ENCODE measurements at regions not wholly inside any gene's neighbourhood (a gene's known extent, or its start where the extent isn't known, plus 50 kb on each side); places are given as distances from the start of the nearest gene placed in this dataset.
"Not testable (repeated sequence)": the region's sequence is repeated elsewhere in the genome, so short reads cannot be mapped to it uniquely, and the experiment has no call there.

- TF ChIP-seq CTCF (IDR thresholded peaks at IDR 0.05; ENCODE audit: insufficient read depth, low read length, poor library complexity, severe bottlenecking): no peak
- no peaks in the 10 kb centered on the region for H3K36me3 ChIP-seq (ENCODE audit: control insufficient read depth, insufficient read depth, low read length)
- no peaks in the 10 kb centered on the region for H3K27me3 ChIP-seq (replicated peaks; ENCODE audit: control insufficient read depth, insufficient read depth, low read length)
- no peak overlapping the region for H3K4me3 ChIP-seq (replicated peaks; ENCODE audit: low read depth, low read length)
- no peak for DNase-seq (ENCODE audit: extremely low read depth, insufficient read length)
Observed at GRCh38 chr9:102295188-102295587, 556.7 kb upstream of the GRIN3A start.

- TF ChIP-seq CTCF (IDR thresholded peaks at IDR 0.05; ENCODE audit: insufficient read depth, low read length, poor library complexity, severe bottlenecking): no peak
- Histone ChIP-seq H3K4me3 (replicated peaks; ENCODE audit: low read depth, low read length) (no peak overlapping the region), H3K36me3 (ENCODE audit: control insufficient read depth, insufficient read depth, low read length) (no peaks in the 10 kb centered on the region), H3K27me3 (replicated peaks; ENCODE audit: control insufficient read depth, insufficient read depth, low read length) (no peaks in the 10 kb centered on the region)
- DNase-seq (ENCODE audit: extremely low read depth, insufficient read length): no peak
Observed at GRCh38 chr9:102273952-102274351, 535.5 kb upstream of the GRIN3A start.

- DNase-seq (ENCODE audit: extremely low read depth, insufficient read length): no peak
- Histone ChIP-seq H3K36me3 (ENCODE audit: control insufficient read depth, insufficient read depth, low read length) (no peaks in the 10 kb centered on the region), H3K4me3 (replicated peaks; ENCODE audit: low read depth, low read length) (no peak overlapping the region), H3K27me3 (replicated peaks; ENCODE audit: control insufficient read depth, insufficient read depth, low read length) (no peaks in the 10 kb centered on the region)
- TF ChIP-seq CTCF (IDR thresholded peaks at IDR 0.05; ENCODE audit: insufficient read depth, low read length, poor library complexity, severe bottlenecking): no peak
Observed at GRCh38 chr9:102253099-102253498, 514.7 kb upstream of the GRIN3A start.

GRCh38 chr9:102244916-102245315, 506.5 kb upstream of the GRIN3A start:
- Histone ChIP-seq H3K4me3 (replicated peaks; ENCODE audit: low read depth, low read length) (no peak overlapping the region), H3K27me3 (replicated peaks; ENCODE audit: control insufficient read depth, insufficient read depth, low read length) (no peaks in the 10 kb centered on the region), H3K36me3 (ENCODE audit: control insufficient read depth, insufficient read depth, low read length) (no peaks in the 10 kb centered on the region)
- DNase-seq (ENCODE audit: extremely low read depth, insufficient read length): no peak
- no peak for TF ChIP-seq CTCF (IDR thresholded peaks at IDR 0.05; ENCODE audit: insufficient read depth, low read length, poor library complexity, severe bottlenecking)

GRCh38 chr9:102237520-102237919, 499.1 kb upstream of the GRIN3A start:
- H3K27me3 ChIP-seq (replicated peaks; ENCODE audit: control insufficient read depth, insufficient read depth, low read length): no peaks in the 10 kb centered on the region
- DNase-seq (ENCODE audit: extremely low read depth, insufficient read length): no peak
- no peak for TF ChIP-seq CTCF (IDR thresholded peaks at IDR 0.05; ENCODE audit: insufficient read depth, low read length, poor library complexity, severe bottlenecking)

GRCh38 chr9:102237094-102237493, 498.6 kb upstream of the GRIN3A start:
- TF ChIP-seq CTCF (IDR thresholded peaks at IDR 0.05; ENCODE audit: insufficient read depth, low read length, poor library complexity, severe bottlenecking): no peak
- no peak overlapping the region for H3K4me3 ChIP-seq (replicated peaks; ENCODE audit: low read depth, low read length)

More at GRCh38 chr9:102237520-102237919, 499.1 kb upstream of the GRIN3A start:
- Histone ChIP-seq H3K36me3 (ENCODE audit: control insufficient read depth, insufficient read depth, low read length) (no peaks in the 10 kb centered on the region), H3K4me3 (replicated peaks; ENCODE audit: low read depth, low read length) (no peak overlapping the region)

GRCh38 chr9:102227416-102227815, 489.0 kb upstream of the GRIN3A start:
- not testable (repeated sequence) for H3K4me3 ChIP-seq (replicated peaks; ENCODE audit: low read depth, low read length); H3K36me3 ChIP-seq (ENCODE audit: control insufficient read depth, insufficient read depth, low read length); H3K27me3 ChIP-seq (replicated peaks; ENCODE audit: control insufficient read depth, insufficient read depth, low read length); DNase-seq (ENCODE audit: extremely low read depth, insufficient read length)

More at GRCh38 chr9:102237094-102237493, 498.6 kb upstream of the GRIN3A start:
- H3K27me3 ChIP-seq (replicated peaks; ENCODE audit: control insufficient read depth, insufficient read depth, low read length): no peaks in the 10 kb centered on the region
- DNase-seq (ENCODE audit: extremely low read depth, insufficient read length): no peak
- H3K36me3 ChIP-seq (ENCODE audit: control insufficient read depth, insufficient read depth, low read length): no peaks in the 10 kb centered on the region

All from GM06990 (cell line).